ENCODE measurements at regions not wholly inside any gene's neighbourhood (a gene's known extent, or its start where the extent isn't known, plus 50 kb on each side); places are given as distances from the start of the nearest gene placed in this dataset.

GRCh38 chr16:35744084-35744483 is 2284.7 kb downstream of the TP53TG3F start:
- peak in 1 of 7 donors; percentile 7 for DNase-seq
- intact Hi-C loops (cut with DNase I): no loop called here
- Histone ChIP-seq H3K27me3 (no peaks in the 10 kb centered on the region), H3K9me3 (replicated peaks in 1 of 3) (no peaks in the 10 kb centered on the region), H3K4me3 (no peak overlapping the region), H3K4me1 (replicated peaks in 1 of 2) (no peaks in the 10 kb centered on the region), H3K27ac (no peak overlapping the region), H3K36me3 (replicated peaks in 1 of 2) (no peaks in the 10 kb centered on the region)
- 51 to 67% (median 57%) methylated on average over 4 of the region's 4 CpGs for WGBS, 4 donors
- TF ChIP-seq CTCF (IDR thresholded peaks at IDR 0.05) (no peak), POLR2A (IDR thresholded peaks at IDR 0.05) (no peak)

DNA sequence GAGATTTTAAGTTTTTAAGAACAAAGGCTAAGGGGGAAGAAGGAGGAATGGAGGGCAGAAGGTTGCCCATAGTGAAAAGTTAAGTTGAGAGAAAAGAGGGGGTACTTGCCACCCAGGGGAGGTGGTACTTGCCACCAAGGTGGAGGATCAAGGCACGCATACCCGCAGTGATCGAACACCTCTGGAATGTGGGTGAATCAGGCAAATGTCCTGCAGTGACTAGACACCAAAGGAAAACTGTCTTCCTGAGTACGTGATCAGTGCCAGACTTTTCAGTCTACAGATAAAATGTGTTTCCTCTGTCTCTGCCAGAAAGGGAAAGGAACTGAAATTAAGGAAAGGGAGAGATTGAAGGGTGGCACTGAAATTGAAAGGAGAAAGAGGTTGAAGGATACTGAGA is 2285.3 kb downstream of the TP53TG3F start:
- H3K27me3 ChIP-seq: no peaks in the 10 kb centered on the region
- H3K4me1 ChIP-seq (replicated peaks in 1 of 2): no peaks in the 10 kb centered on the region
- no peak for TF ChIP-seq POLR2A (IDR thresholded peaks at IDR 0.05)
- no peak for TF ChIP-seq CTCF (IDR thresholded peaks at IDR 0.05)
- intact Hi-C loops (cut with DNase I): no loop called here
- WGBS, 4 donors: 53 to 80% (median 69%) methylated on average over 4 of the region's 4 CpGs
- no peak overlapping the region for H3K27ac ChIP-seq
- H3K9me3 ChIP-seq (replicated peaks in 1 of 3): no peaks in the 10 kb centered on the region
- peak in 1 of 7 donors; percentile 13 for DNase-seq
- H3K36me3 ChIP-seq (replicated peaks in 1 of 2): no peaks in the 10 kb centered on the region
- H3K4me3 ChIP-seq: no peak overlapping the region

- Histone ChIP-seq H3K4me1 (replicated peaks in 1 of 2) (no peaks in the 10 kb centered on the region), H3K4me3 (no peak overlapping the region), H3K27ac (no peak overlapping the region), H3K27me3 (no peaks in the 10 kb centered on the region), H3K9me3 (replicated peaks in 1 of 3) (no peaks in the 10 kb centered on the region), H3K36me3 (replicated peaks in 1 of 2) (no peaks in the 10 kb centered on the region)
- TF ChIP-seq CTCF (IDR thresholded peaks at IDR 0.05) (no peak), POLR2A (IDR thresholded peaks at IDR 0.05) (no peak)
- peak in 1 of 7 donors; percentile 24 for DNase-seq
- intact Hi-C loops (cut with DNase I): no loop called here
- 38 to 42% (median 39%) methylated on average over 3 of the region's 3 CpGs for WGBS, 4 donors
Observed at GRCh38 chr16:35745191-35745590, 2285.8 kb downstream of the TP53TG3F start.

GRCh38 chr16:35745821-35746248 is 2286.4 kb downstream of the TP53TG3F start:
- intact Hi-C loops (cut with DNase I): no loop called here
- 86 to 94% (median 91%) methylated on average over 9 of the region's 9 CpGs for WGBS, 4 donors
- Histone ChIP-seq H3K4me1 (replicated peaks in 1 of 2) (no peaks in the 10 kb centered on the region), H3K4me3 (no peak overlapping the region), H3K27ac (no peak overlapping the region), H3K27me3 (no peaks in the 10 kb centered on the region), H3K9me3 (replicated peaks in 1 of 3) (no peaks in the 10 kb centered on the region), H3K36me3 (replicated peaks in 1 of 2) (no peaks in the 10 kb centered on the region)
- TF ChIP-seq CTCF (IDR thresholded peaks at IDR 0.05) (no peak), POLR2A (IDR thresholded peaks at IDR 0.05) (no peak)
- peak in 1 of 7 donors; percentile 21 for DNase-seq

All from adrenal gland (tissue), 9 donors.